Endothelial cell of umbilical vein (primary cell): ENCODE measurements at regions not wholly inside any gene's neighbourhood (a gene's known extent, or its start where the extent isn't known, plus 50 kb on each side); places are given as distances from the start of the nearest gene placed in this dataset.

Experiments
- BruUV-seq: library from RNA; stranded (reverse); fragments of 400-500 nt; replicated peaks from 2 replicates; lab custom pipeline; 2021; lab: Mats Ljungman, UMichigan
- CTCF ChIA-PET: fragments of 300-600, 350-600 bp; sonication (Branson Sonifier 250); formaldehyde crosslinking; loops from one replicate; lab custom pipeline; 2021; ENCODE audit warnings: antibody characterized with exemption, inconsistent platforms; lab: Charles Lee
- POLR2A ChIA-PET: fragments of 300-600, 350-600 bp; sonication (Branson Sonifier 250); formaldehyde crosslinking; loops from one replicate; lab custom pipeline; 2021; ENCODE audit warnings: antibody characterized with exemption, inconsistent platforms; lab: Charles Lee
- DNase-seq: peaks from one replicate; pipeline ENCODE4 v3.0.0-alpha.2; 2011; ENCODE audit warnings: low read depth, low spot score
- FAIRE-seq: peaks from 2 replicates; lab custom pipeline; 2011; peaks lifted over from hg19 to GRCh38; lab: Jason Lieb, UNC
- H2AFZ ChIP-seq: 2 replicates; pipeline ENCODE4 v1.6.0; 2012; ENCODE audit warnings: low read depth, low read length, control low read depth, inconsistent platforms
- H3K27ac ChIP-seq: 2 replicates; pipeline ENCODE4 v1.5.1; 2011; ENCODE audit warnings: low read depth, mild to moderate bottlenecking, control low read depth, low read length, moderate library complexity; ENCODE audit not compliant: insufficient read depth
- H3K27me3 ChIP-seq, 2 experiments: 2 replicates each; pipeline versions ENCODE4 v1.6.0 to v1.6.1; 2011; ENCODE audit warnings: low read length in 2 of 2, mixed read lengths in 1 of 2; ENCODE audit not compliant: control insufficient read depth in 2 of 2, insufficient read depth in 2 of 2
- H3K36me3 ChIP-seq, 2 experiments: 2 replicates in 1 of 2; 3 replicates in 1 of 2; pipeline ENCODE4 v1.5.1; 2011; ENCODE audit warnings: low read length in 2 of 2, mild to moderate bottlenecking in 1 of 2, moderate library complexity in 1 of 2; ENCODE audit not compliant: control insufficient read depth in 2 of 2, insufficient read depth in 2 of 2; ENCODE audit errors: extremely low read depth in 1 of 2
- H3K4me1 ChIP-seq: 3 replicates; pipeline ENCODE4 v1.5.1; 2011; ENCODE audit warnings: mild to moderate bottlenecking, low read length; ENCODE audit not compliant: control insufficient read depth, insufficient read depth; ENCODE audit errors: extremely low read depth
- H3K4me2 ChIP-seq: 2 replicates; pipeline ENCODE4 v1.6.1; 2011; ENCODE audit warnings: low read length, control low read depth, mixed read lengths; ENCODE audit not compliant: insufficient read depth
- H3K4me3 ChIP-seq, 3 experiments: fragments of 200-600 bp in 1 of 3; sonication (generic), shearing (Covaris generic) in 1 of 3; replicated peaks in 1 of 3; 2 replicates each; pipeline ENCODE4 v1.5.1; 2011 to 2016; ENCODE audit warnings: control low read depth in 3 of 3, low read length in 3 of 3, mild to moderate bottlenecking in 2 of 3, inconsistent platforms in 1 of 3, low read depth in 1 of 3, moderate library complexity in 1 of 3; ENCODE audit not compliant: insufficient read depth in 1 of 3
- H3K79me2 ChIP-seq: 2 replicates; pipeline ENCODE4 v1.6.0; 2012; ENCODE audit warnings: low read length, inconsistent platforms; ENCODE audit not compliant: control insufficient read depth, insufficient read depth
- H3K9ac ChIP-seq: replicated peaks from 2 replicates; pipeline ENCODE3; 2011; ENCODE audit warnings: low read length, control low read depth; ENCODE audit not compliant: insufficient read depth; ENCODE audit errors: extremely low read depth
- H3K9me1 ChIP-seq: replicated peaks from 3 replicates; pipeline ENCODE4 v1.6.0; 2011; ENCODE audit warnings: mild to moderate bottlenecking, low read length; ENCODE audit not compliant: control insufficient read depth, insufficient read depth; ENCODE audit errors: extremely low read depth
- H3K9me3 ChIP-seq: replicated peaks from 2 replicates; pipeline ENCODE4 v1.5.1; 2012; ENCODE audit warnings: low read length, inconsistent platforms; ENCODE audit not compliant: control insufficient read depth, insufficient read depth
- H4K20me1 ChIP-seq: replicated peaks from 2 replicates; pipeline ENCODE3; 2011; ENCODE audit warnings: mild to moderate bottlenecking, low read length; ENCODE audit not compliant: control insufficient read depth, insufficient read depth; ENCODE audit errors: extremely low read depth
- EZH2 ChIP-seq: IDR thresholded peaks from 2 replicates; pipeline ENCODE4 v1.6.1; 2012; ENCODE audit warnings: borderline replicate concordance, low read depth, mild to moderate bottlenecking, moderate library complexity, low read length, inconsistent platforms; ENCODE audit not compliant: severe bottlenecking
- FOS ChIP-seq: IDR thresholded peaks from 2 replicates; pipeline ENCODE4 v1.6.1; 2011; ENCODE audit warnings: mild to moderate bottlenecking, low read length, moderate library complexity, borderline replicate concordance; ENCODE audit not compliant: insufficient read depth
- GATA2 ChIP-seq: IDR thresholded peaks from 2 replicates; pipeline ENCODE4 v1.7.0; 2011; ENCODE audit warnings: low read depth, mild to moderate bottlenecking, moderate library complexity, mixed read lengths, low read length; ENCODE audit not compliant: insufficient read length, insufficient read depth
- JUN ChIP-seq: IDR thresholded peaks from 2 replicates; pipeline ENCODE4 v1.6.1; 2011; ENCODE audit warnings: borderline replicate concordance, low read depth; ENCODE audit not compliant: insufficient read length, insufficient read depth
- MYC ChIP-seq: IDR thresholded peaks from one replicate; pipeline ENCODE4 v1.6.1; 2011; ENCODE audit warnings: mild to moderate bottlenecking, low read depth, low read length
- POLR2A ChIP-seq: IDR thresholded peaks from 2 replicates; pipeline ENCODE4 v1.6.1; 2012; ENCODE audit warnings: low read depth, mild to moderate bottlenecking, control low read depth, low read length
- POLR2AphosphoS5 ChIP-seq: IDR thresholded peaks from 2 replicates; pipeline ENCODE4 v1.6.1; 2012; ENCODE audit warnings: low read depth, mild to moderate bottlenecking, control low read depth, low read length, moderate library complexity; ENCODE audit not compliant: insufficient read depth
- dilution Hi-C: fragments of 300-500 bp; cut with MboI; formaldehyde crosslinking; loops from one replicate; pipeline ENCODE4 v1.15.0; 2019; ENCODE audit warnings: low sequenced_read_pairs; ENCODE audit not compliant: extremely low pct_ligation_motif_present
- intact Hi-C: fragments of 100-400 bp; cut with micrococcal nuclease; formaldehyde crosslinking; loops from one replicate; pipeline ENCODE4 v1.10.0; 2022
- TF ChIP-seq, protein P1 (sequence below), 2 donors: IDR thresholded peaks; 1 replicate in 1 of 2; 2 replicates in 1 of 2; pipeline ENCODE4 v1.5.1; 2011; ENCODE audit warnings: low read length in 2 of 2, mild to moderate bottlenecking in 2 of 2, moderate library complexity in 2 of 2, control low read depth in 1 of 2, inconsistent platforms in 1 of 2, low read depth in 1 of 2; ENCODE audit not compliant: insufficient read depth in 1 of 2; ENCODE audit errors: extremely low read depth in 1 of 2
- TF ChIP-seq, protein P2 (sequence below): IDR thresholded peaks from 2 replicates; pipeline ENCODE4 v1.6.1; 2011; ENCODE audit not compliant: insufficient read depth, insufficient read length

DNA sequence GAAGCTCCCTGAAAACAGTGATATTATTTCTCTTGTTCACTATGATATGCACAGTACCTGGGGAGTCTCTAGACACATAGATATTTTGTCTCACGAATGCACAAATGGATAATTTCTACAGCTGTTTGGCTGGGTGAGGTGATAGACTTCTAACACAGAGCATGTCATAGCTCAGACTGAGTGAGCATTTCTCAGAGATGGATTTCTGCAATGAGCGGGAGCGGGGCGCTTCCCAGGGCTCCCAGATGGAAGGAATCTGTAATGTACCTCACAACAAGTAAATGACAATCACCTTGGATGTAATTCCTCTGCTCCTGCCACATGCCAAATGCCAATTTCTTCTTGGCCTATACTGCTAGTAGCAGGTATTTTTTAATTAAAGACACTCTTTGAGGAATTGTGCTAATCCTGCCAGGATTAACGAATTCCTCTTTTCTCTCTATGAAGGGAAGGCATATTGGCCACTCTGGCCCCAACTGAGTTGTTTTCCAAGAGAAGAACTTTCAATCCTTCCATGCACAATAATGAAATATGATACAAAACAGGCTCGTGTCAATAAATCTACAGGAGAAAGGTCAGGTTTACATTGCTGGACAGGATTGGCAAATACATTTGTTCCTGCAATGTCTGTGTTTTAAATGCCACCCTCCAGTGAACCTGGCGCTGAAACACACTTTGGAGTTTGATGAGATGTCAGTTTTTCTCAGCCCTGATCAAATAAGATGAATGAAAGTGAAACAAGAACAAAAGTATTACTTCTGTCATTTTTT lies 185.3 kb downstream of the CBLN1 start:
- no peaks in the 10 kb centered on the region for H3K79me2 ChIP-seq
- no peak overlapping the region for H3K27ac ChIP-seq
- no peak overlapping the region for H3K4me3 ChIP-seq
- H3K9ac ChIP-seq = no peak overlapping the region
- no peak for DNase-seq
- H3K27me3 ChIP-seq = no peaks in the 10 kb centered on the region
- no peak for FAIRE-seq
- no peaks in the 10 kb centered on the region for H3K4me1 ChIP-seq
- H3K36me3 ChIP-seq = no peaks in the 10 kb centered on the region
- no TSS peak for BruUV-seq
- TF ChIP-seq, protein P1, sequence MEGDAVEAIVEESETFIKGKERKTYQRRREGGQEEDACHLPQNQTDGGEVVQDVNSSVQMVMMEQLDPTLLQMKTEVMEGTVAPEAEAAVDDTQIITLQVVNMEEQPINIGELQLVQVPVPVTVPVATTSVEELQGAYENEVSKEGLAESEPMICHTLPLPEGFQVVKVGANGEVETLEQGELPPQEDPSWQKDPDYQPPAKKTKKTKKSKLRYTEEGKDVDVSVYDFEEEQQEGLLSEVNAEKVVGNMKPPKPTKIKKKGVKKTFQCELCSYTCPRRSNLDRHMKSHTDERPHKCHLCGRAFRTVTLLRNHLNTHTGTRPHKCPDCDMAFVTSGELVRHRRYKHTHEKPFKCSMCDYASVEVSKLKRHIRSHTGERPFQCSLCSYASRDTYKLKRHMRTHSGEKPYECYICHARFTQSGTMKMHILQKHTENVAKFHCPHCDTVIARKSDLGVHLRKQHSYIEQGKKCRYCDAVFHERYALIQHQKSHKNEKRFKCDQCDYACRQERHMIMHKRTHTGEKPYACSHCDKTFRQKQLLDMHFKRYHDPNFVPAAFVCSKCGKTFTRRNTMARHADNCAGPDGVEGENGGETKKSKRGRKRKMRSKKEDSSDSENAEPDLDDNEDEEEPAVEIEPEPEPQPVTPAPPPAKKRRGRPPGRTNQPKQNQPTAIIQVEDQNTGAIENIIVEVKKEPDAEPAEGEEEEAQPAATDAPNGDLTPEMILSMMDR (IDR thresholded peaks at IDR 0.05; ENCODE audit: extremely low read depth in 1 of 2, insufficient read depth in 1 of 2, low read depth in 1 of 2, low read length in 2 of 2) = no peak
- TF ChIP-seq EZH2 (no peak), FOS (no peak), GATA2 (no peak), JUN (no peak), MYC (no peak), POLR2AphosphoS5 (no peak), POLR2A (no peak)
- TF ChIP-seq, protein P2, sequence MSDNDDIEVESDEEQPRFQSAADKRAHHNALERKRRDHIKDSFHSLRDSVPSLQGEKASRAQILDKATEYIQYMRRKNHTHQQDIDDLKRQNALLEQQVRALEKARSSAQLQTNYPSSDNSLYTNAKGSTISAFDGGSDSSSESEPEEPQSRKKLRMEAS = no peak
- H4K20me1 ChIP-seq = no peaks in the 10 kb centered on the region
- no peaks in the 10 kb centered on the region for H3K9me1 ChIP-seq
- H3K4me2 ChIP-seq = no peak overlapping the region
- POLR2A ChIA-PET = no interaction called here
- dilution Hi-C loops = no loop called here
- intact Hi-C loops = no loop called here
- peaks cover 13% of the 10 kb centered on the region for H3K9me3 ChIP-seq
- no peak overlapping the region for H2AFZ ChIP-seq
- CTCF ChIA-PET = no interaction called here
